Left lung (tissue), 4 donors: ENCODE measurements at regions not wholly inside any gene's neighbourhood (a gene's known extent, or its start where the extent isn't known, plus 50 kb on each side); places are given as distances from the start of the nearest gene placed in this dataset.
A peak's percentile ranks its signal among the peaks of the same experiment; 100 is the strongest.

Experiments used
- ATAC-seq: fragments of 200-7000 bp; cut with Tn5 transposase; one replicate; pipeline ENCODE4 v1.9.1; 2020; ENCODE audit warnings: moderate library complexity
- DNase-seq, 4 donors: peaks; one replicate each; pipeline ENCODE4 v3.0.0-alpha.2; 2013 to 2020
- H3K27ac ChIP-seq, 2 donors: fragments of 200-600 bp; sonication (generic) in 1 of 2; one replicate each; pipeline versions ENCODE4 v1.5.0 to v1.8.0; 2020 to 2021
- H3K27me3 ChIP-seq, 2 donors: fragments of 200-600 bp; sonication (generic) in 1 of 2; one replicate each; pipeline versions ENCODE4 v1.5.0 to v1.8.0; 2020 to 2021
- H3K36me3 ChIP-seq, 2 donors: fragments of 200-600 bp; sonication (generic) in 1 of 2; one replicate each; pipeline versions ENCODE4 v1.5.0 to v1.8.0; 2020 to 2021
- H3K4me1 ChIP-seq, 2 donors: fragments of 200-600 bp; one replicate each; pipeline ENCODE4 v1.8.0; 2021
- H3K4me3 ChIP-seq, 2 donors: fragments of 200-600 bp; sonication (generic) in 1 of 2; one replicate each; pipeline versions ENCODE4 v1.5.0 to v1.8.0; 2020 to 2021; ENCODE audit warnings: mild to moderate bottlenecking in 1 of 2
- H3K9me3 ChIP-seq, 2 donors: fragments of 200-600 bp; sonication (generic) in 1 of 2; one replicate each; pipeline versions ENCODE4 v1.5.0 to v1.8.0; 2020 to 2021
- CTCF ChIP-seq, 2 donors: fragments of 200-600 bp; sonication (generic) in 1 of 2; IDR thresholded peaks; one replicate each; pipeline versions ENCODE4 v1.5.0 to v1.8.0; 2021; ENCODE audit warnings: antibody characterized with exemption in 2 of 2
- intact Hi-C, 2 donors: fragments of 100-400 bp; cut with DNase I; formaldehyde crosslinking; loops; one replicate each; pipeline versions ENCODE4 v1.11.2 to v1.14.2; 2022
- donor health status: DM: no; HTN: yes; CAD: no.
- donor health status: DM: no; HTN: no; CAD: no.

GRCh38 chr3:111359261-111360030 is 182.6 kb upstream of the CD96 start:
- Histone ChIP-seq H3K27ac (no peak overlapping the region), H3K36me3 (no peaks in the 10 kb centered on the region), H3K27me3 (no peaks in the 10 kb centered on the region), H3K4me3 (no peak overlapping the region), H3K4me1 (no peaks in the 10 kb centered on the region), H3K9me3 (peaks cover 0 to 5% of the 10 kb centered on the region in 2 donors)
- DNase-seq (peak in 1 of 4 donors; percentile 21), ATAC-seq (no peak)
- intact Hi-C loops = no loop called here
- no peak for TF ChIP-seq CTCF (IDR thresholded peaks at IDR 0.05)

- Histone ChIP-seq H3K27me3 (no peaks in the 10 kb centered on the region), H3K4me3 (no peak overlapping the region), H3K4me1 (no peaks in the 10 kb centered on the region), H3K36me3 (no peaks in the 10 kb centered on the region), H3K9me3 (peaks cover 0 to 2% of the 10 kb centered on the region in 2 donors), H3K27ac (no peak overlapping the region)
- ATAC-seq = no peak
- intact Hi-C loops = no loop called here
- TF ChIP-seq CTCF (IDR thresholded peaks at IDR 0.05) = no peak
- peak in 2 of 4 donors; percentile 28 to 47 for DNase-seq
These were observed 179.5 kb upstream of the CD96 start for GRCh38 chr3:111362381-111363009.

GRCh38 chr3:111366515-111366914 is 175.5 kb upstream of the CD96 start:
- Histone ChIP-seq H3K9me3 (peaks cover 0 to 12% of the 10 kb centered on the region in 2 donors), H3K36me3 (no peaks in the 10 kb centered on the region), H3K27me3 (no peaks in the 10 kb centered on the region), H3K4me1 (no peaks in the 10 kb centered on the region), H3K27ac (no peak overlapping the region), H3K4me3 (no peak overlapping the region)
- no peak for TF ChIP-seq CTCF (IDR thresholded peaks at IDR 0.05)
- DNase-seq = no peak
- ATAC-seq = no peak
- intact Hi-C loops = no loop called here

- no peak for TF ChIP-seq CTCF (IDR thresholded peaks at IDR 0.05)
- intact Hi-C loops = no loop called here
- H3K9me3 ChIP-seq = peaks cover 0 to 28% of the 10 kb centered on the region in 2 donors
- no peaks in the 10 kb centered on the region for H3K4me1 ChIP-seq
- H3K27me3 ChIP-seq = no peaks in the 10 kb centered on the region
- DNase-seq (no peak), ATAC-seq (no peak)
- H3K36me3 ChIP-seq = no peaks in the 10 kb centered on the region
- no peak overlapping the region for H3K4me3 ChIP-seq
- H3K27ac ChIP-seq = no peak overlapping the region
These were observed 173.9 kb upstream of the CD96 start for GRCh38 chr3:111368056-111368455.

GRCh38 chr3:111369958-111370357 is 172.0 kb upstream of the CD96 start:
- no peak overlapping the region for H3K27ac ChIP-seq
- DNase-seq = no peak
- TF ChIP-seq CTCF (IDR thresholded peaks at IDR 0.05) = no peak

More at GRCh38 chr3:111369958-111370357, 172.0 kb upstream of the CD96 start:
- no peaks in the 10 kb centered on the region for H3K4me1 ChIP-seq
- no peaks in the 10 kb centered on the region for H3K36me3 ChIP-seq
- H3K4me3 ChIP-seq = no peak overlapping the region
- H3K9me3 ChIP-seq = peaks cover 0 to 45% of the 10 kb centered on the region in 2 donors
- ATAC-seq = no peak
- intact Hi-C loops = no loop called here
- no peaks in the 10 kb centered on the region for H3K27me3 ChIP-seq
